Right cardiac atrium (tissue), 5 donors: ENCODE measurements at regions not wholly inside any gene's neighbourhood (a gene's known extent, or its start where the extent isn't known, plus 50 kb on each side); places are given as distances from the start of the nearest gene placed in this dataset.
"Not testable (repeated sequence)": the region's sequence is repeated elsewhere in the genome, so short reads cannot be mapped to it uniquely, and the experiment has no call there.

Source experiments
- ATAC-seq, 2 donors: fragments of 200-7000 bp; cut with Tn5 transposase; one replicate each; pipeline versions ENCODE4 v1.8.0 to v1.9.1; 2020; ENCODE audit warnings: moderate library complexity in 2 of 2, mild to moderate bottlenecking in 1 of 2
- DNase-seq, 3 donors: peaks; one replicate each; pipeline ENCODE4 v3.0.0-alpha.2; 2020
- H3K27ac ChIP-seq: one replicate; pipeline ENCODE4 v1.5.1; 2013; ENCODE audit warnings: mild to moderate bottlenecking, low read length, control low read depth, moderate library complexity
- H3K27me3 ChIP-seq: one replicate; pipeline ENCODE4 v1.6.1; 2013; ENCODE audit not compliant: control insufficient read depth, insufficient read depth
- H3K4me1 ChIP-seq: one replicate; pipeline ENCODE4 v1.6.1; 2013; ENCODE audit warnings: low read length; ENCODE audit not compliant: control insufficient read depth, insufficient read depth
- H3K4me3 ChIP-seq: one replicate; pipeline ENCODE4 v1.5.1; 2013; ENCODE audit warnings: low read length, control low read depth
- H3K9me3 ChIP-seq: one replicate; pipeline ENCODE4 v1.6.1; 2013; ENCODE audit warnings: low read length; ENCODE audit not compliant: control insufficient read depth
- WGBS: extraction: QIAGEN DNeasy Blood & Tissue Kit; methylation state at CpG from one replicate; pipeline ENCODE4 v1.1.7; 2013; 5-methylcytosine and 5-hydroxymethylcytosine counted together
- intact Hi-C, 4 donors: fragments of 100-400 bp; cut with DNase I; formaldehyde crosslinking; loops; one replicate each; pipeline versions ENCODE4 v1.11.0 to v1.14.0; 2022 to 2023
- donor health status: healthy with polysubstance abuse.
- donor health status: DM: no; HTN: yes; CAD: no.
- donor health status: DM: no; HTN: no; CAD: no.
- donor health status: DM: no; HTN: yes; CAD: no; lungs with severe emphysema.
- donor health status: DM: yes; HTN: yes; CAD: no.

DNA sequence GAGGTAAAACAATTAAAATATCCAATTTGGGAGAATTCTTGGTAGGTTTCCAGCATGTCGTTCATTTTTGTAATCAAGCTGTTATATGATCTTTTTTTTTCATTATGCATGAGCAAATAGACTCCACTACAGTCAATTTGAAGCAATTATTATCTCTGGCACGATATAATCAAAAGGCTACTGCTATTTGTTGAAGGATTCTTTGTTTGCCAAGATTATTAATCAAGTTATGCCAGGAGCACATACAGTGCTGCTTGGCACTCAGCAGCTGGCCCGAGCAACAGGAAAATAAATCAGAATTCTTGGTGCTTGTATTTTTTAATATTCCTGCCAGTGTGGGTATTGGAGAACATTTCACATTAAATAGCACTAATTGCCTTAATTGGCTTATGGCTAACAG, 279.5 kb downstream of the RND3 start:
- no peak overlapping the region for H3K27ac ChIP-seq
- intact Hi-C loops: no loop called here
- no peaks in the 10 kb centered on the region for H3K4me1 ChIP-seq
- WGBS: 48% methylated on average over 3 of the region's 3 CpGs
- no peaks in the 10 kb centered on the region for H3K27me3 ChIP-seq
- DNase-seq (no peak), ATAC-seq (no peak)
- H3K4me3 ChIP-seq: no peak overlapping the region
- H3K9me3 ChIP-seq: no peaks in the 10 kb centered on the region

DNA sequence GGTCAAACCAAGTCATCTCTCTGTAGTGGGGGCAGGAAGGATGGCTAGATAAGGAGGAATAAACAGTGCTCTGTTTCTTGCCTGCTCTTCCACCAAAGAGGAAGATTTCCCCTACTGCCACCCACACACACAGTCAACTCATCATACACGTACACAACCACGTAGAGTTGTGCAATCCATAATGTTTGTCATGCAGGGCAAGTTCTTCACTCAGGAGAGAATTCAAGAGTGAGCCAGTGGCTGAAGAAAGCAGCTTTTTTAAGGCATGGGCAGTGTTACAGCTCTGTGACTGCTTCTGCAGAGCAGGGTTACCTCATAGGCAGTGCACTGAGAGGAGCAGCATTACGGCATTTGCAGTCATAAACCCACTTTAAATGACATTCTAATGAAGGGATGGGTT, 283.0 kb downstream of the RND3 start:
- no peaks in the 10 kb centered on the region for H3K4me1 ChIP-seq
- ATAC-seq (peak; percentile 32 to 57), DNase-seq (no peak)
- H3K4me3 ChIP-seq: no peak overlapping the region
- no peak overlapping the region for H3K27ac ChIP-seq
- no peaks in the 10 kb centered on the region for H3K27me3 ChIP-seq
- no peaks in the 10 kb centered on the region for H3K9me3 ChIP-seq
- intact Hi-C loops: no loop called here
- 57% methylated on average over 3 of the region's 3 CpGs for WGBS

DNA sequence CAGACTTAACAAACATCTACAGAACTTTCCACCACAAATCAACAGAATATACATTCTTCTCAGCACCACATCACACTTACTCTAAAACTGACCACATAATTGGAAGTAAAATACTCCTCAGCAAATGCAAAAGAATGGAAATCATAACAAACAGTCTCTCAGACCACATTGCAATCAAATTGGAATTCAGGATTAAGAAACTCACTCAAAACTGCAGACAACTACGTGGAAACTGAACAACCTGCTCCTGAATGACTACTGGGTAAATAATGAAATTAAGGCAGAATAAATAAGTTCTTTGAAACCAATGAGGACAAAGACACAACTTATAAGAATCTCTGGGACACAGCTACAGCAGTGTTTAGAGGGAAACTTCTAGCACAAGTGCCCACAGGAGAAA, 292.7 kb downstream of the RND3 start:
- H3K4me3 ChIP-seq, H3K4me1 ChIP-seq, ATAC-seq, H3K27ac ChIP-seq, H3K9me3 ChIP-seq, DNase-seq, intact Hi-C loops, H3K27me3 ChIP-seq: not testable (repeated sequence)
- 91% methylated on average over 1 of the region's 1 CpG for whole genome bisulfite sequencing

DNA sequence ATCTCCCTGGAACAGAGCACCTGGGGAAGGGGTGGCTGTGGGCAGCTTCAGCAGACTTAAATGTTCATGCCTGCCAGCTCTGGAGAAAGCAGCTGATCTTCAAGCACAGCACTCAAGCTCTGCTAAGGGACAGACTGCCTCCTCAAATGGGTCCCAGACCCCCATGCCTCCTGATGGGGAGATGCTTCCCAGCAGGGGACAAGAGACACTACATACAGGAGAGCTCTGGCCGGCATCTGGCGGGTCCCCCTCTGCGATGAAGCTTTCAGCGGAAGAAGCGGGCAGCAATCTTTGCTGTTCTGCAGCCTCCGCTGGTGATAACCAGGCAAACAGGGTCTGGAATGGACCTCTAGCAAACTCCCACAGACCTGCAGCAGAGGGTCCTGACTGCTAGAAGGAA, 294.8 kb downstream of the RND3 start:
- ATAC-seq (no peak), DNase-seq (no peak)
- intact Hi-C loops: no loop called here
- WGBS: 98% methylated on average over 6 of the region's 6 CpGs
- H3K27me3 ChIP-seq: no peaks in the 10 kb centered on the region
- H3K27ac ChIP-seq: no peak overlapping the region
- no peaks in the 10 kb centered on the region for H3K4me1 ChIP-seq
- no peak overlapping the region for H3K4me3 ChIP-seq
- no peaks in the 10 kb centered on the region for H3K9me3 ChIP-seq

DNA sequence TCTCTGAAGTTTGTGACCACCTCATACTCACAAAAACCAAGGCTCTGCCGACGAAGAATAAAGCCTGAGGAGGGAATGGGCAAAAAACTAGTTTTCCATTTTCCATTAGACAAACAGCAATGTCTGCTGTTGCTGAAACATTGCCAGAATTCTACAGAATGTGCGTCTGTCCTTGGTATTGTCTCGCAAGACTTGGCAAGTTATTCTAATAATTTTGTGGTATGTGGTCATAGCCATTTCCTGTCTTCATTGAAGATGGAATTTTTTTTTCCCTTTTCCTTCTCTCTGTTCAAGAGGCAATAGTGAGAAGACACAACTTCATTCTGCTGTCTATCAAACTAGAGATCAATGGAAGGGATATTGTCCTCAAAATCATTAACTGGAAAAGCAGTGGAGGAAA, 296.1 kb downstream of the RND3 start:
- H3K27ac ChIP-seq: no peak overlapping the region
- intact Hi-C loops: no loop called here
- no peak overlapping the region for H3K4me3 ChIP-seq
- 49% methylated on average over 4 of the region's 4 CpGs for WGBS
- no peaks in the 10 kb centered on the region for H3K9me3 ChIP-seq
- ATAC-seq: no peak
- DNase-seq: no peak
- no peaks in the 10 kb centered on the region for H3K27me3 ChIP-seq
- no peaks in the 10 kb centered on the region for H3K4me1 ChIP-seq

DNA sequence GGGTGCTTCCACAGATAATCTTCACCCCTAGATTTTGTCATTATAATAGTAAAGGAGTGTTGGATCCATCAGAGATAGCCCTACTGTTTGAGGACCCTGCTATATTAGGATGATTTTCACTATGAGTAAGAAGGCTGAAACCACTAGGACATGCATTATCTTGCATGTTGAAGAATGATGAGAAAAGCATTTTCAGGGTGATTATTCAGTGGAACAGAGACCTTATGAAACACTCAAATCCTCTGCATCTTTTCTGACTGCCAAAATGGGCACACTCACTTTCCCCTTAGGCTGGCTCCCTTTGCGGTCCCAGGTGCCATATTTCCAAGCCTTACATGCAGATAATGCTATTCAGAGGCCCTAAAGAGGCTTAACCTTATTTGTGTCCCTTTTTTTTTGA, 296.9 kb downstream of the RND3 start:
- Histone ChIP-seq H3K9me3 (no peaks in the 10 kb centered on the region), H3K27ac (no peak overlapping the region), H3K4me3 (no peak overlapping the region), H3K4me1 (no peaks in the 10 kb centered on the region), H3K27me3 (no peaks in the 10 kb centered on the region)
- intact Hi-C loops: no loop called here
- DNase-seq (no peak), ATAC-seq (no peak)
- 92% methylated on average over 1 of the region's 1 CpG for whole genome bisulfite sequencing

DNA sequence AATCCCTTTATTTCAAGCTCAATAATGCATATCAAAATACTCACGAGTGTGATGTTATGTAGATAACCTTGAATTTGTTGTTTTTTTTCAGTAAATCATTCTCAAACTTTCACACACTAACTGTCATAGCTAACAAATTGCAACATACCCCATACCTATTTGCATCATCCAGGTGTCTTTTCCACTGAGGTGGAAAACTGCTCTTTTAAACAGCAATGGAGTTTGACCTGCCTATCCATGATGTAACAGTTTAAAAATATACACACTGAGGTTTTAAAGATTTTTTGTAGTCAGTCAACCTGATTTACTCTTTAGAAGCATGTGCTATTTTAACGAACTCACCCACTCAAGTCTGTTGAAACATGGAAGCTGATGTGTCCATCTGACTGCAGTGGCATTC, 298.7 kb downstream of the RND3 start:
- Histone ChIP-seq H3K27ac (no peak overlapping the region), H3K4me3 (no peak overlapping the region), H3K9me3 (no peaks in the 10 kb centered on the region), H3K4me1 (no peaks in the 10 kb centered on the region), H3K27me3 (no peaks in the 10 kb centered on the region)
- DNase-seq (no peak), ATAC-seq (no peak)
- 71% methylated on average over 2 of the region's 2 CpGs for WGBS
- intact Hi-C loops: no loop called here

DNA sequence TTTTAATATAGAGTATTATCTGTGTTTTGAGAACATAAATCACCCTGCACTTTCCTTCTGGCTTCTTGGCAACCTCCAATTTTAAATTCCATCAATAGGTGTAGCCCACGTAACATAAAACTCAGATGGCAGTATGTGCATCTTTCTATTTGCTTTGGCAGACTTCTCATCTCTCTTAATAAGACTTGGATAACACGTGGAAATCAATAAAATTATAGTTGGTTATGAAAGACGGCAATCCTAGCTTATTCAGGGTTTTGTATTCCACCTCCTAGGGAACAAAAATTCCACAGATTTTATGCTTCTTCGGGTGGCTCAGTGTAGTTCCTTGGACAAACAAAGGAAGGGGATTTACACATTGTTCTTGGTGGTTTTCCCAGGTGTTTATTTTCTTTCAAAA, 299.3 kb downstream of the RND3 start:
- ATAC-seq (no peak), DNase-seq (no peak)
- H3K9me3 ChIP-seq: no peaks in the 10 kb centered on the region
- H3K4me1 ChIP-seq: no peaks in the 10 kb centered on the region
- WGBS: 51% methylated on average over 4 of the region's 4 CpGs
- intact Hi-C loops: no loop called here
- no peak overlapping the region for H3K27ac ChIP-seq
- H3K27me3 ChIP-seq: no peaks in the 10 kb centered on the region
- no peak overlapping the region for H3K4me3 ChIP-seq

DNA sequence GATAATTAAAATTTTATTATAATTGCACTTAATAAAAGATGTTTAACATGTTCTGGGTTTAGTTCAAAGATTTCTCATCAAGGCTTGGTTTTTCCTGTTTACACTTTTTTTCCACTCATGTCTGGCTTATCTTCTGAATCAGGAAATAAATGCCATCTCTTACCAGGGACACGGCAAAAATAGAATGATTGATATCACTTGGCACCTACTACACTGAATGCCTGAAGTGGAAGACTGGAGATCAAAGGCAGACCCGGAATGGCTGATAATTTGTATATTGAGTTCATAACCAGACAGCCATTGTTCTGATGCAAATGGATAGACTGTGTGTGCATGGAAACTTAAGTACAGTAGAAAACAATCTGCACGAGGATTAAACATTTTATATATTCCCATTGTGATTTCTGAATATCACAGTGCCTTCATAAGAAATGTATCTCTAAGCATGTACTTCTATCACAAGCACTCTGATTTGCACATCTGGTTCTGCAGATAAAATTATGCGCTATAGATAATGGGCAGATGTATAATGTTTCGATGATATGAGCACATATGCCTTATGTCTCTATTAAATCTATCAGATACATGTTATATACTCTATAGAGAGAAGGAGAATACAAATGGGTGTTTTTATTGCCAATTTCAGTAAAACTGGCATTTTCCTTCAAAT, 304.8 kb downstream of the RND3 start:
- H3K4me3 ChIP-seq: no peak overlapping the region
- H3K27ac ChIP-seq: no peak overlapping the region
- H3K9me3 ChIP-seq: no peaks in the 10 kb centered on the region
- ATAC-seq (no peak), DNase-seq (no peak)
- H3K27me3 ChIP-seq: no peaks in the 10 kb centered on the region
- intact Hi-C loops: no loop called here
- no peaks in the 10 kb centered on the region for H3K4me1 ChIP-seq
- 53% methylated on average over 5 of the region's 5 CpGs for whole genome bisulfite sequencing

DNA sequence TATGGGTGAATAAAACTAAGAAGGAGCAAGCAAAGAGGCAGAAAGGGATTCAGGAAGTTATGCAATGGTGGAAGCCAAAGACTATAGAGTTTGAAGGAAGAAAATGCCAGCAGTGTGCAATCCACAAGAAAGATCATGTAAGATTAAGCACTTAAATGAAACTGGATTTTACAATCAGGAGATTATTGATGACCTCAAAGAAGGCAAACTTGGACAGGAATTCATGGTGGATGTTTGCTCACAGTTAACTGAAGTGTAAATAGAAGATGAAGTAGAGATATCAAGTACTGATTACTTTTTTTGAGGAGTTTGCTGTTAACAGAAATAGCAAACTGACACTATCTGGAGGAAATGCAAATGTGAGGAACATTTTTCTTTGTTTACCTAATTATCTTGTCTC, 308.9 kb downstream of the RND3 start:
- ATAC-seq: no peak
- Histone ChIP-seq H3K4me3 (no peak overlapping the region), H3K27ac (no peak overlapping the region), H3K4me1 (no peaks in the 10 kb centered on the region), H3K27me3 (no peaks in the 10 kb centered on the region), H3K9me3 (no peaks in the 10 kb centered on the region)
- intact Hi-C loops: no loop called here
- no peak for DNase-seq

DNA sequence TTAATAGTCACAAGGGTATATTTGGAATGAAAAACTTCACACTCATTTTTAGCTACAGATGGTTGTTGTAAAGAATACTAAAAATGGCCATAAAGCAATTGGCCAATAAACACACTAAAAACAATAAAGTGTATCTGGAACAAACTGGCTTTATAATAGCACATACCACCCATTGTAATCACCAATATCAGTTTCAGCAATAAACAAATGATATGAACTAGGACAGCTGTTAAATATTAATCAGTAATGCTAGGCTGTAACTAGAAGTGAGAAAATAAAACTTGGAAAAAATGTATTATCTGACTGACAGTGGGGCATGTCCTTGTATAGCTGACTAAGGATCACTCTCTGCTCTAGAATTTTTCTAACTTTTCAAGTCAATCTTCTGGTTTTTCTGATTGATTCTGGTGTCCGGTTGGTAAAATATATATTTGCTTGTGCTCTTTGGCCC, 312.5 kb downstream of the RND3 start:
- Histone ChIP-seq H3K4me3 (no peak overlapping the region), H3K27ac (no peak overlapping the region), H3K27me3 (no peaks in the 10 kb centered on the region), H3K4me1 (no peaks in the 10 kb centered on the region), H3K9me3 (no peaks in the 10 kb centered on the region)
- 78% methylated on average over 1 of the region's 1 CpG for WGBS
- DNase-seq (no peak), ATAC-seq (no peak)
- intact Hi-C loops: no loop called here
